Endothelial cell (in vitro differentiated cells): ENCODE measurements at regions not wholly inside any gene's neighbourhood (a gene's known extent, or its start where the extent isn't known, plus 50 kb on each side); places are given as distances from the start of the nearest gene placed in this dataset.

Experiments
- DNase-seq: peaks from one replicate; pipeline ENCODE4 v3.0.0; 2021; ENCODE audit warnings: low spot score
- H3K27ac Mint-ChIP-seq: one replicate; pipeline ENCODE4 v1.8.0; 2021; ENCODE audit warnings: mixed read lengths, inconsistent platforms; ENCODE audit not compliant: unreplicated experiment
- H3K27me3 Mint-ChIP-seq: one replicate; pipeline ENCODE4 v1.8.0; 2021; ENCODE audit warnings: mild to moderate bottlenecking, moderate library complexity, mixed read lengths, inconsistent platforms; ENCODE audit not compliant: unreplicated experiment
- H3K36me3 Mint-ChIP-seq: one replicate; pipeline ENCODE4 v1.8.0; 2021; ENCODE audit warnings: mild to moderate bottlenecking, low read depth, mixed read lengths, inconsistent platforms; ENCODE audit not compliant: unreplicated experiment
- H3K4me1 Mint-ChIP-seq: one replicate; pipeline ENCODE4 v1.8.0; 2021; ENCODE audit warnings: mild to moderate bottlenecking, mixed read lengths, inconsistent platforms; ENCODE audit not compliant: unreplicated experiment
- H3K4me3 Mint-ChIP-seq: one replicate; pipeline ENCODE4 v1.8.0; 2021; ENCODE audit warnings: mild to moderate bottlenecking, mixed read lengths, inconsistent platforms; ENCODE audit not compliant: unreplicated experiment
- H3K9me3 Mint-ChIP-seq: one replicate; pipeline ENCODE4 v1.8.0; 2021; ENCODE audit warnings: mixed read lengths, inconsistent platforms; ENCODE audit not compliant: unreplicated experiment
- TF ChIP-seq, protein P1 (sequence below): fragments of 200-600 bp; sonication (generic); IDR thresholded peaks from one replicate; pipeline ENCODE4 v1.5.0; 2021; ENCODE audit warnings: antibody characterized with exemption; ENCODE audit not compliant: unreplicated experiment

DNA sequence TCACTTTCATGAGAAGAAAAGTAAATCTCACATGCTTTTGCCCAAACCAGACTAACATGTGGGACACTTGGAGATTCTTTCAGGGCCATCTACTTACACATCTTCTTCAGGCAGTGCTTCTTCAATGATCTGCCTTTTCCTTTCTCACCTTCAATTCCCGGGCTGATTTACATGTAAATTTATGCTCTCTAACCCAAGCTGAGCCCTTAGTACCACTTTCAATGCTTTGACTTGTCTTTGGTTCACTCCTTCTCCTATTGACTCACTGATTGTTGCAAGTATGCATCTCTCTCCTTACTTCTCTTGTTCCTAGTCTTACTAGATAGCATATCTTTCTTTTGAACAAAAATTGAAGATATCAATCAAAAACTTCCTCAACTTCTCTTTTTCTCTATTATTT lies 154.2 kb upstream of the DEPDC1 start:
- Mint-ChIP-seq H3K9me3 (no peaks in the 10 kb centered on the region), H3K27me3 (no peaks in the 10 kb centered on the region), H3K4me3 (no peak overlapping the region), H3K4me1 (no peaks in the 10 kb centered on the region), H3K27ac (no peak overlapping the region), H3K36me3 (no peaks in the 10 kb centered on the region)
- TF ChIP-seq, protein P1, sequence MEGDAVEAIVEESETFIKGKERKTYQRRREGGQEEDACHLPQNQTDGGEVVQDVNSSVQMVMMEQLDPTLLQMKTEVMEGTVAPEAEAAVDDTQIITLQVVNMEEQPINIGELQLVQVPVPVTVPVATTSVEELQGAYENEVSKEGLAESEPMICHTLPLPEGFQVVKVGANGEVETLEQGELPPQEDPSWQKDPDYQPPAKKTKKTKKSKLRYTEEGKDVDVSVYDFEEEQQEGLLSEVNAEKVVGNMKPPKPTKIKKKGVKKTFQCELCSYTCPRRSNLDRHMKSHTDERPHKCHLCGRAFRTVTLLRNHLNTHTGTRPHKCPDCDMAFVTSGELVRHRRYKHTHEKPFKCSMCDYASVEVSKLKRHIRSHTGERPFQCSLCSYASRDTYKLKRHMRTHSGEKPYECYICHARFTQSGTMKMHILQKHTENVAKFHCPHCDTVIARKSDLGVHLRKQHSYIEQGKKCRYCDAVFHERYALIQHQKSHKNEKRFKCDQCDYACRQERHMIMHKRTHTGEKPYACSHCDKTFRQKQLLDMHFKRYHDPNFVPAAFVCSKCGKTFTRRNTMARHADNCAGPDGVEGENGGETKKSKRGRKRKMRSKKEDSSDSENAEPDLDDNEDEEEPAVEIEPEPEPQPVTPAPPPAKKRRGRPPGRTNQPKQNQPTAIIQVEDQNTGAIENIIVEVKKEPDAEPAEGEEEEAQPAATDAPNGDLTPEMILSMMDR = no peak
- DNase-seq = no peak

- H3K4me1 Mint-ChIP-seq = no peaks in the 10 kb centered on the region
- H3K9me3 Mint-ChIP-seq = no peaks in the 10 kb centered on the region
- DNase-seq = no peak
- no peak overlapping the region for H3K4me3 Mint-ChIP-seq
- TF ChIP-seq, protein P1 = no peak
- H3K27me3 Mint-ChIP-seq = no peaks in the 10 kb centered on the region
- no peaks in the 10 kb centered on the region for H3K36me3 Mint-ChIP-seq
- H3K27ac Mint-ChIP-seq = no peak overlapping the region
Observed at GRCh38 chr1:68653882-68654281, 157.0 kb upstream of the DEPDC1 start.

GRCh38 chr1:68673771-68674170 lies 176.9 kb upstream of the DEPDC1 start:
- H3K4me1 Mint-ChIP-seq = no peaks in the 10 kb centered on the region
- H3K27me3 Mint-ChIP-seq = no peaks in the 10 kb centered on the region
- no peak for DNase-seq
- H3K27ac Mint-ChIP-seq = no peak overlapping the region
- no peaks in the 10 kb centered on the region for H3K36me3 Mint-ChIP-seq
- H3K4me3 Mint-ChIP-seq = no peak overlapping the region
- H3K9me3 Mint-ChIP-seq = no peaks in the 10 kb centered on the region
- TF ChIP-seq, protein P1 = no peak

GRCh38 chr1:68675336-68675735 lies 178.5 kb upstream of the DEPDC1 start:
- TF ChIP-seq, protein P1 = no peak
- no peak overlapping the region for H3K4me3 Mint-ChIP-seq
- H3K4me1 Mint-ChIP-seq = no peaks in the 10 kb centered on the region
- H3K36me3 Mint-ChIP-seq = no peaks in the 10 kb centered on the region
- no peak for DNase-seq
- H3K27ac Mint-ChIP-seq = no peak overlapping the region
- H3K9me3 Mint-ChIP-seq = no peaks in the 10 kb centered on the region
- no peaks in the 10 kb centered on the region for H3K27me3 Mint-ChIP-seq

DNA sequence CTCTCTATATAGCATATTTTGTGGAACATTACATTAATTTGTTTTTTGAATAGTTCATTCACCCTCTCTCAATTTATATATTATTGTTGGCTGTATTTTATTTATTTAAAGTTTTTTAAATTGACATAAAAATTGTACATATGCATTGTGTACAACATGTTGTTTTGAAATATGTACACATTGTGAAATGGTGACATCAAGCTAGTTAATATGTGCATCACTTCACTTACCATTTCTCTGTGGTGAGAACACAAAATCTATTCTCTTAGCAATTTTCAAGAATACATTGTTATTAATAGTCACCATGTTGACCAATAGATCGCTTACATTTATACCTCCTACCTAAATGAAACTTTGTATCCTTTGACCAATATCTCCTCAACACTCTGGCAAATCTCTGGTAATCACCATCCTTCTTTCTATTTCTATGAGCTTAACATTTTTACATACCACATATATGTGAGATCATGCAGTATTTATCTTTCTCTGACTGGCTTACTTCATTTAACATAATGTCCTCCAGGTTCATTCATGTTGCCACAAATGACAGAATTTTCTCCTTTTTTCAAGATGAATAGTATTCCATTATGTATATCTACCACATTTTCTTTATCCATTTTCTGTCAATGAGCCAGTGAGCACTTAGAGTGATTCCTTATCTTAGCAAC lies 180.9 kb upstream of the DEPDC1 start:
- H3K4me1 Mint-ChIP-seq = no peaks in the 10 kb centered on the region
- no peak overlapping the region for H3K4me3 Mint-ChIP-seq
- no peaks in the 10 kb centered on the region for H3K9me3 Mint-ChIP-seq
- no peaks in the 10 kb centered on the region for H3K36me3 Mint-ChIP-seq
- TF ChIP-seq, protein P1 = no peak
- peaks cover 2% of the 10 kb centered on the region for H3K27me3 Mint-ChIP-seq
- DNase-seq = no peak
- no peak overlapping the region for H3K27ac Mint-ChIP-seq
